GM12891 (cell line): ENCODE measurements at regions not wholly inside any gene's neighbourhood (a gene's known extent, or its start where the extent isn't known, plus 50 kb on each side); places are given as distances from the start of the nearest gene placed in this dataset.

Experiments
- PAX5 ChIP-seq: IDR thresholded peaks from 2 replicates; pipeline ENCODE4 v1.6.1; 2011; ENCODE audit warnings: low read length, moderate library complexity, mild to moderate bottlenecking; ENCODE audit not compliant: insufficient read depth, severe bottlenecking
- POLR2A ChIP-seq: IDR thresholded peaks from 2 replicates; pipeline ENCODE4 v1.6.1; 2011; ENCODE audit warnings: low read depth, low read length, control low read depth
- POLR2AphosphoS5 ChIP-seq: IDR thresholded peaks from 2 replicates; pipeline ENCODE4 v1.6.1; 2011; ENCODE audit warnings: low read depth, low read length, control low read depth
- POU2F2 ChIP-seq: IDR thresholded peaks from 2 replicates; pipeline ENCODE4 v1.6.1; 2011; ENCODE audit warnings: low read depth, mild to moderate bottlenecking, control low read depth, low read length, moderate library complexity
- SPI1 ChIP-seq: IDR thresholded peaks from 2 replicates; pipeline ENCODE4 v1.6.1; 2011; ENCODE audit warnings: low read depth, low read length, control low read depth
- TAF1 ChIP-seq: IDR thresholded peaks from 2 replicates; pipeline ENCODE4 v1.6.1; 2011; ENCODE audit warnings: low read depth, low read length, control low read depth

DNA sequence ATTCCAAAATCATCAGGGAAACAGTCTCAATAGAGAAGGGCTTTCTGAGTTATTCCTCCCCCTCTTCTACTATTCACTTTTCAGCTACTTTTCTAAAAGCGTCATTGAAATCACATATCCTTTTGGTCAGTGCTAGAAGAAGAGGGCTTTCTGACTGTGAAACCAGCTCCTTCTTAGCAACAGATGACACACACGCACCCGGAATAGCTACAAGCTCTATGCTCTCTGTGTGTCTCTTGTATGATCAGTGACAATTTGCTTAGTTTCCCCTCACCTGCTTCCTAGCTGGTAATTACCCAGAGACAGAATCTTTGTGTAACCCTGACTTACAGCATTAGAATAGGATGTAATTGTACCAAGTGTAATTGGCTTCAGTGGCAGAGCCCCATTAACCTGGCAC lies 268.1 kb upstream of the SLITRK2 start:
- TF ChIP-seq TAF1 = no peak
- no peak for TF ChIP-seq POLR2AphosphoS5
- no peak for TF ChIP-seq POLR2A
- no peak for TF ChIP-seq POU2F2
- TF ChIP-seq SPI1 = no peak
- no peak for TF ChIP-seq PAX5
